K562 (cell line): ENCODE measurements at regions not wholly inside any gene's neighbourhood (a gene's known extent, or its start where the extent isn't known, plus 50 kb on each side); places are given as distances from the start of the nearest gene placed in this dataset.

Experiments used
- ATAC-seq: fragments of 200-7000 bp; cut with Tn5 transposase; 3 replicates; pipeline ENCODE4 v1.9.1; 2020; ENCODE audit warnings: moderate library complexity
- BruUV-seq: library from RNA; stranded (reverse); fragments of 400-500 nt; replicated peaks from 2 replicates; lab custom pipeline; 2021; lab: Mats Ljungman, UMichigan
- CTCF ChIA-PET: fragments of 300-600 bp; formaldehyde crosslinking; extraction: SDS; loops from one replicate; lab custom pipeline; 2021; ENCODE audit warnings: low intra/inter-chr PET ratio; lab: Yijun Ruan, JAX
- POLR2A ChIA-PET: fragments of 300-600, 350-650 bp; sonication (Branson Sonifier 250); formaldehyde crosslinking; extraction: SDS; loops from one replicate; lab custom pipeline; 2021; ENCODE audit warnings: antibody characterized with exemption, inconsistent platforms; lab: Yijun Ruan, JAX
- DNase-seq, 4 experiments: peaks; one replicate each; pipeline versions ENCODE4 v3.0.0 to v3.0.0-alpha.2; 2011 to 2018; ENCODE audit warnings: low spot score in 3 of 4, mixed read lengths in 3 of 4; ENCODE audit errors: extremely low read depth in 1 of 4
- FAIRE-seq: peaks from 2 replicates; lab custom pipeline; 2011; peaks lifted over from hg19 to GRCh38; lab: Jason Lieb, UNC
- H2AFZ ChIP-seq: 2 replicates; pipeline ENCODE4 v1.6.0; 2011; ENCODE audit warnings: low read depth, low read length, control low read depth, inconsistent platforms
- H3K27ac ChIP-seq: fragments of 200-600 bp; 3 replicates; pipeline ENCODE4 v1.8.0; 2011; ENCODE audit warnings: low read depth, mild to moderate bottlenecking, control low read depth, inconsistent platforms, low read length, moderate library complexity, mixed read lengths; ENCODE audit errors: extremely low read depth
- H3K27me3 ChIP-seq, 2 experiments: fragments of 300-600 bp in 1 of 2; 2 replicates in 1 of 2; 3 replicates in 1 of 2; pipeline versions ENCODE4 v1.6.0 to v1.8.0; 2011; ENCODE audit warnings: inconsistent platforms in 2 of 2, low read length in 2 of 2, mild to moderate bottlenecking in 1 of 2, mixed read lengths in 1 of 2, moderate library complexity in 1 of 2; ENCODE audit not compliant: control insufficient read depth in 2 of 2, insufficient read depth in 2 of 2
- H3K36me3 ChIP-seq: fragments of 300-600 bp; 3 replicates; pipeline ENCODE4 v1.8.0; 2011; ENCODE audit warnings: mild to moderate bottlenecking, low read length, inconsistent platforms; ENCODE audit not compliant: control insufficient read depth, insufficient read depth
- H3K4me1 ChIP-seq, 2 experiments: fragments of 200-600 bp in 1 of 2; replicated peaks in 1 of 2; 2 replicates in 1 of 2; 3 replicates in 1 of 2; pipeline versions ENCODE4 v1.5.1 to v1.8.0; 2011; ENCODE audit warnings: inconsistent platforms in 2 of 2, low read length in 2 of 2, mild to moderate bottlenecking in 1 of 2, mixed read lengths in 1 of 2, moderate library complexity in 1 of 2; ENCODE audit not compliant: control insufficient read depth in 2 of 2, insufficient read depth in 2 of 2
- H3K4me2 ChIP-seq: 2 replicates; pipeline ENCODE4 v1.6.1; 2011; ENCODE audit warnings: low read length, control low read depth, inconsistent platforms, mixed read lengths; ENCODE audit not compliant: insufficient read depth
- H3K4me3 ChIP-seq: fragments of 200-600 bp; sonication (generic), shearing (Covaris generic); 2 replicates; pipeline ENCODE4 v1.5.1; 2016; ENCODE audit warnings: control low read depth, inconsistent platforms
- H3K79me2 ChIP-seq: fragments of 200-600 bp; 3 replicates; pipeline ENCODE4 v1.8.0; 2011; ENCODE audit warnings: low read length, inconsistent platforms; ENCODE audit not compliant: control insufficient read depth, insufficient read depth
- H3K9ac ChIP-seq, 2 experiments: 2 replicates each; pipeline versions ENCODE4 v1.6.0 to v1.6.1; 2011; ENCODE audit warnings: low read depth in 2 of 2, low read length in 2 of 2, control low read depth in 1 of 2, inconsistent platforms in 1 of 2, mild to moderate bottlenecking in 1 of 2, mixed read lengths in 1 of 2; ENCODE audit not compliant: insufficient read depth in 1 of 2
- H3K9me1 ChIP-seq: one replicate; pipeline ENCODE4 v1.6.0; 2011; ENCODE audit warnings: inconsistent platforms, mild to moderate bottlenecking, low read length, moderate library complexity; ENCODE audit not compliant: control insufficient read depth, insufficient read depth
- H3K9me3 ChIP-seq: replicated peaks from 2 replicates; pipeline ENCODE4 v1.5.1; 2011; ENCODE audit warnings: low read depth, low read length, inconsistent platforms; ENCODE audit not compliant: control insufficient read depth, insufficient read depth
- H4K20me1 ChIP-seq: replicated peaks from 2 replicates; pipeline ENCODE4 v1.6.1; 2011; ENCODE audit warnings: low read length, inconsistent platforms, mixed read lengths; ENCODE audit not compliant: control insufficient read depth, insufficient read depth
- ELF2 ChIP-seq: fragments of 250-450 bp; sonication (Bioruptor Pico); IDR thresholded peaks from 2 replicates; pipeline ENCODE4 v1.5.0; 2021; ENCODE audit warnings: mild to moderate bottlenecking
- XRCC3 ChIP-seq: fragments of 450-650 bp; IDR thresholded peaks from 2 replicates; pipeline ENCODE4 v1.6.1; 2017; ENCODE audit warnings: mild to moderate bottlenecking, moderate library complexity
- ZNF507 ChIP-seq: conservative IDR thresholded peaks from 2 replicates; pipeline ENCODE4 v1.6.1; 2017; ENCODE audit warnings: missing genetic modification characterization, missing compliant biosample characterization
- ZNF583 ChIP-seq: fragments of 250-450 bp; sonication (Bioruptor Pico); IDR thresholded peaks from 2 replicates; pipeline ENCODE4 v1.4.0; 2020
- in situ Hi-C: fragments of 300-500 bp; cut with MboI; formaldehyde crosslinking; loops from 4 replicates; pipeline ENCODE4 v1.15.0; 2018; ENCODE audit warnings: inconsistent platforms, mixed read lengths
- intact Hi-C: fragments of 100-400 bp; cut with micrococcal nuclease; formaldehyde crosslinking; loops from 2 replicates; pipeline ENCODE4 v1.14.2; 2022
- TF ChIP-seq, protein P1 (sequence below): sonication (generic); formaldehyde crosslinking; IDR thresholded peaks from 2 replicates; pipeline ENCODE4 v1.8.0; 2023; ENCODE audit warnings: mild to moderate bottlenecking, missing genetic modification reagents

- no peak for TF ChIP-seq ZNF507 (tag)
- TF ChIP-seq ELF2, result no peak
Observed at GRCh38 chr1:68795956-68796355, 299.1 kb upstream of the DEPDC1 start (continued).

DNA sequence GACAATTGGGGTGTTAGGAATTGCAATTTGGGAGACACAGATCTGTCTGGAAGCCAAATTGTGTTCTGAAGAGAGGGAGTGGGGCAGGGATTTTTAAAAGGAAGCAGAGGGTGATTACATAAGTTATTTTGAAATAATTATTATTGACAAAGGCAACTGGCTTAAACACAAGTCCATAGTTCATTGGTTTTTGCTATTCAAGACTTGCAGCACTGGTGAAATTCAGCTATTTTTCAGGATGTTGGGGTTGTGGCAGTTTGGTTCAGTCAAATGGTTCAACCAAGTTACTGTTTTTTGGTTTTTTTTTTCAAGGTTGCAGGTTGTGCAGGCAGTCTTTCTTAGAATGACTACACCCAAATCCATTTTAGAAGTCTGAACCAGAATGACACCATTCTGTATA, 300.0 kb upstream of the DEPDC1 start:
- ATAC-seq (no peak), DNase-seq (no peak), FAIRE-seq (no peak)
- CTCF ChIA-PET, result no interaction called here
- BruUV-seq, result no TSS peak
- no peak for TF ChIP-seq ZNF583 (CRISPR knock-in tag)
- TF ChIP-seq, protein P1, sequence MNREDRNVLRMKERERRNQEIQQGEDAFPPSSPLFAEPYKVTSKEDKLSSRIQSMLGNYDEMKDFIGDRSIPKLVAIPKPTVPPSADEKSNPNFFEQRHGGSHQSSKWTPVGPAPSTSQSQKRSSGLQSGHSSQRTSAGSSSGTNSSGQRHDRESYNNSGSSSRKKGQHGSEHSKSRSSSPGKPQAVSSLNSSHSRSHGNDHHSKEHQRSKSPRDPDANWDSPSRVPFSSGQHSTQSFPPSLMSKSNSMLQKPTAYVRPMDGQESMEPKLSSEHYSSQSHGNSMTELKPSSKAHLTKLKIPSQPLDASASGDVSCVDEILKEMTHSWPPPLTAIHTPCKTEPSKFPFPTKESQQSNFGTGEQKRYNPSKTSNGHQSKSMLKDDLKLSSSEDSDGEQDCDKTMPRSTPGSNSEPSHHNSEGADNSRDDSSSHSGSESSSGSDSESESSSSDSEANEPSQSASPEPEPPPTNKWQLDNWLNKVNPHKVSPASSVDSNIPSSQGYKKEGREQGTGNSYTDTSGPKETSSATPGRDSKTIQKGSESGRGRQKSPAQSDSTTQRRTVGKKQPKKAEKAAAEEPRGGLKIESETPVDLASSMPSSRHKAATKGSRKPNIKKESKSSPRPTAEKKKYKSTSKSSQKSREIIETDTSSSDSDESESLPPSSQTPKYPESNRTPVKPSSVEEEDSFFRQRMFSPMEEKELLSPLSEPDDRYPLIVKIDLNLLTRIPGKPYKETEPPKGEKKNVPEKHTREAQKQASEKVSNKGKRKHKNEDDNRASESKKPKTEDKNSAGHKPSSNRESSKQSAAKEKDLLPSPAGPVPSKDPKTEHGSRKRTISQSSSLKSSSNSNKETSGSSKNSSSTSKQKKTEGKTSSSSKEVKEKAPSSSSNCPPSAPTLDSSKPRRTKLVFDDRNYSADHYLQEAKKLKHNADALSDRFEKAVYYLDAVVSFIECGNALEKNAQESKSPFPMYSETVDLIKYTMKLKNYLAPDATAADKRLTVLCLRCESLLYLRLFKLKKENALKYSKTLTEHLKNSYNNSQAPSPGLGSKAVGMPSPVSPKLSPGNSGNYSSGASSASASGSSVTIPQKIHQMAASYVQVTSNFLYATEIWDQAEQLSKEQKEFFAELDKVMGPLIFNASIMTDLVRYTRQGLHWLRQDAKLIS (CRISPR knock-in tag), result no peak
- no peak for TF ChIP-seq XRCC3
- no peaks in the 10 kb centered on the region for H3K27me3 ChIP-seq
- in situ Hi-C loops, result no loop called here
- H2AFZ ChIP-seq, result no peak overlapping the region
- intact Hi-C loops, result no loop called here
- H4K20me1 ChIP-seq, result no peaks in the 10 kb centered on the region
- no peak overlapping the region for H3K4me3 ChIP-seq
- no peaks in the 10 kb centered on the region for H3K9me1 ChIP-seq
- H3K4me1 ChIP-seq, result no peaks in the 10 kb centered on the region
- H3K36me3 ChIP-seq, result no peaks in the 10 kb centered on the region
- H3K79me2 ChIP-seq, result no peaks in the 10 kb centered on the region
- POLR2A ChIA-PET, result no interaction called here
- no peaks in the 10 kb centered on the region; the same call in 1 of the 2 replicates for H3K9me3 ChIP-seq
- no peak overlapping the region for H3K27ac ChIP-seq
- H3K9ac ChIP-seq, result no peak overlapping the region
- H3K4me2 ChIP-seq, result no peak overlapping the region
